Right forelimb (tissue), 1 donor: ENCODE measurements at regions not wholly inside any gene's neighbourhood (a gene's known extent, or its start where the extent isn't known, plus 50 kb on each side); places are given as distances from the start of the nearest gene placed in this dataset.
"Not testable (repeated sequence)": the region's sequence is repeated elsewhere in the genome, so short reads cannot be mapped to it uniquely, and the experiment has no call there.

Experiments
- DNase-seq: peaks from one replicate; pipeline ENCODE4 v3.0.0-alpha.2; 2018

DNA sequence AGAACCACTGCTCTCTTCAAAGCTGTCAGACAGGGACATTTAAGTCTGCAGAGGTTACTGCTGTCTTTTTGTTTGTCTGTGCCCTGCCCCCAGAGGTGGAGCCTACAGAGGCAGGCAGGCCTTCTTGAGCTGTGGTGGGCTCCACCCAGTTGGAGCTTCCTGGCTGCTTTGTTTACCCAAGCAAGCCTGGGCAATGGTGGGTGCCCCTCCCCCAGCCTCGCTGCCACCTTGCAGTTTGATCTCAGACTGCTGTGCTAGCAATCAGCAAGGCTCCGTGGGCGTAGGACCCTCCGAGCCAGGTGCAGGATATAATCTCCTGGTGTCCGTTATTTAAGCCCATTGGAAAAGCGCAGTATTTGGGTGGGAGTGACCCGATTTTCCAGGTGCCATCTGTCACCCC lies 179.5 kb upstream of the PROX1 start:
- not testable (repeated sequence) for DNase-seq

DNA sequence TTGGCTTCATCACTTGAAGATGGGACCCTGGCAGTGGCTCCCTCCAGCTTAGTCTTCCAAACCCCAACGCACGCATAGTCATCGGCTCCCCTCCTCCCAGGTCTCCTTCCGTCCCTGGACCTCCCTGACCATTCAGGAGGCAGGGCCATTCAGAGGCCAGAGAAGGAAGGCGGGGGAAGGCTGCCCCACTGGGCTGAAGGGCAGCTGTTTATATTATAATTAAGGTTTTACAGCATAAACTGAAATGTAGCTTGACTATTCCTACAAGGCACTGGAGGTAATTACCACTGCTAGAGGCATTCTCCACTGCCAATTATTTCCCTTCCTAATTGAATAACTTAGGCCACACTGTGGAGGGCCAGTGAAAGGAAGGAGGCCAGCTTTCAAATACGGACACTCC lies 170.6 kb upstream of the PROX1 start:
- no peak for DNase-seq

DNA sequence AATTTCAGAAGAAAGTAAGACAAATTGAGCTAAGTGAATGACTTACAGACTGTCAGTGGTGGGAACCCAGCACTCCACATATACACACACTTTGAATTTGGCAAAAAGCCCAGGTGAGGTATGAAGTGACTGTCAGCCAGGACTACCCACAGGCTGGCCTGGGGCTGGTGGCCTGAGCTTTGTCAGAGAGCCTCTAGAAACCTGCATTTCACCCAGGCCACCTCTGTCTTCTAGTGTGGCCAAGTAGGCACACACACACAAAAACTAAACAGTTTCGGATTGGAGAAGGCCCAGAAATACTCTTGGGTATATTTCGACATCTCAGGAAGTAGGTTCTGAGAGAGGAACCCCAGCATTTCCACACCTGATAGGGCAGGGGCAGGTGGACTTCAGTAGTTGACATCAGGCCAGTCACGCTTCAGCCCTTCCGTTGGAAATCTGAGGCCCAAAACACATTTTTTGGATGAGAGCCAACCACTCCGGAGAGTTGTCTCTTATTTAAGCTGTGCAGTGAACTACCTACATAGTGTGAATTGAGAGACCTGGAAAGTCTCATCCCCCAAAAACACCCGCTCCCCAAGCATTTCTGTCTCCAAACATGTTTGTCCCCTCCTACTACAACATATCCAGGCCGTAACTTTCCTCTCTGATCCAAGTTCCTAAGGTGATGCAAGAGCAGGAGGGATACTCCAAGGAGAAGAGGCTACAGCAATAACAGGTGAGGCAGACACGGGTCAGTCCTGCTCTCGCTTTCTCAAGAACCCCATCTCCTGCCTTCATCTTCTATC lies 167.2 kb upstream of the PROX1 start:
- DNase-seq: no peak

DNA sequence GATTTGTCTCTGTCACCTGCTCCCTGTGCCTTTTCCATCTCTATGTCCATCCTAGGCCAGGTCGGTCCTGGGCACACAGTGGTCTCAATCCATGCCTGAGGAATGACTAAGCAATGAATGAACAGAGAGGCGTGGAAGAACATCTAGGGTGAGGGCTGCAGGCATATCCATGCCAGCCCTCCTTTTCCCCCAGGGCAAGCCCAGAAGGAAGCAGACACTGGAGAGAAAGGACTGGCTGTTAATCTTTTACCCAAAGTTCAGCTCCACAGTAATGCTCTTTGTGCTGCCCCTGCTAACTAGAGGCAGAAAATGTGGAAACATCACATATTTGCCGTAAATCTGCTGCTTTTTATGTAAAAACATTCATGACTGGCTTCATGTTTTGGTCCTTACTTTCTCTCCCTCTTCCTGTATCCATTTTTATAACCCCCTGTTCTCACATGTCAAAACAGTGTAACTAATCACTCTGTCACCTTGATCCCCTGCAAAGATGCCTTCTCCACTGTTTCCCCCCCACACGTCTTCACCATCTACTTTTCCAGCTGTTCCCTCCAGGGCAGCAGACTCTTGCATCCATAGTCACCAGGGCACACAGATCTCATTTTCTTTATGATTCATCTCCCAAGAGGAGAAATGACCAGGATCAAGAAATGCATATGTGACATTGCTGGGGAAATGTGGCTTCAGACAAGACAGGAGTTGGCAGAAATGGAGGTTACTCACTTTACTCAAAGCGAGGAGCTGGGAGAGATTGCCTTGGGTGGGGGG lies 166.4 kb upstream of the PROX1 start:
- DNase-seq: no peak

DNA sequence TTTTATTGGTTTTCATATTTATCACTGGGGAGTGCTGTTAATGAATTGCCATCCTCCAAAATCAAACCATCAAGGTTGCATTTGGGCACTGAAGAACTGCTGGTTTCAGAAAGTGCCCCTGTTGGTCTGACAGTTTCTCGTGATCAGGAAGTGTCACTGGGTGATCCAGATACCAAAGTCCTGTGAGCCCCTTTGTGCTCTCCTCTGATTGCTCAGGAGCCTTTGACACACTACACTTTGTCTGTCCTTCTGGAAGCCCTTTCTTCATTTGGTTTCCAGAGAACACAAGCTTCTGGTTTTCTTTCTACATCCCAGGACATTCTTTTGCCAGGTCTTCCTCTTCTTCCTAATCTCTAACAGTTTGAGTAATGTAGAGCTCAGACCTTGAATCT lies 165.8 kb upstream of the PROX1 start:
- DNase-seq: no peak

DNA sequence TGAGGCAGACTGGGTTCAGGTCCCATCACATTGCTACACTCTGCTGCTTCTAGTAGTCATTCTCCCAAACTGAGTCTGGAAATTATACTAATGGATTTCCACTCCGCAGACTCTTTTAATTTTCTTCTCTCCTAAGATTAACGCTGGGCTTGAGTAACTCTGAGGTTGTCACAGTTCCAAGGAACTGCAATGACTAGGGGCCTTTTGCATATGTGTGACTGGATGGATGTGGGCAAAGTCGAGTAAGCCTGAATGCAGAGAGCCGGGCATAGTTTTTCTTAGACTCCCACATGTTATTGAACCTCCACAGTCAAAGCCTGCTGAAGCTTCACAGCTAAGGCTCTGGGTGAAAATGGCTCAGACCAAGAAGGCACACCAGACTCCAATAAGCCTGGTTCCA lies 160.9 kb upstream of the PROX1 start:
- DNase-seq: no peak

DNA sequence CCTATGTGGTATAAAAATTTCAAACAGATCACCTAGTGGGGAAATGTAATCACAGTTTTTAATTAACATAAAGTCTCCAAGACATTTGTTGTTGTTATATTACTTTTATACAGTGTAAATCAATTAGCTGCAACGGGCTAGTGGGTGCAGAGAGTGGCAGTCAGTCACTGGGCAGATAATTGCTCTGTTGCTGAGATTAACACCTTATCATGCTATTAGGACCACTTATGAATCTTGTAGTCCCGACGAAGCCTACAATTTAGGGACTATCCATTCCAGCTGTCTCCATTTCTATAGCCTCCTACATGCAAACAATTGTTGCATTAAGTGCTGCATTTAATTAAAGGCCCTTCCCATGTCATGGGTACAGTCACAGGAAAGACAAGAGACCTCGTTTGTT lies 158.9 kb upstream of the PROX1 start:
- no peak for DNase-seq

DNA sequence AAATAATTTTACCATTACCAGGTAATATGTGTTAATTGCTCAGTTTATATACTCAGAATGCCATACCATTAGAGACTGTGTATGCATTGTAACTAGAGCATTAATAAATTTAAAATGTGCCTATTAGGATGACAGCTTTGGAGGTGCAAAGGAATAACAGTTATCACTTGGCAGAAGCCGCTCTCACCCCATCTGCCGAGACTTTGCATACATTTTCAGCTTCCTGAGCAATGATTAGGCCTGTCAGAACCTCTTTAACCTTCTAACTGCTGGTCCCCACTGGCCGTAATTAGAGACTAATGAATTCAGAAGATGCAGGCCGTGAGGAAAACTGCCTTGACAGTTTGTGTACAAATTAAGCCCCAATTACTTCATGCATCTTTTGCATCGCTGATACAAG lies 158.0 kb upstream of the PROX1 start:
- DNase-seq: no peak

DNA sequence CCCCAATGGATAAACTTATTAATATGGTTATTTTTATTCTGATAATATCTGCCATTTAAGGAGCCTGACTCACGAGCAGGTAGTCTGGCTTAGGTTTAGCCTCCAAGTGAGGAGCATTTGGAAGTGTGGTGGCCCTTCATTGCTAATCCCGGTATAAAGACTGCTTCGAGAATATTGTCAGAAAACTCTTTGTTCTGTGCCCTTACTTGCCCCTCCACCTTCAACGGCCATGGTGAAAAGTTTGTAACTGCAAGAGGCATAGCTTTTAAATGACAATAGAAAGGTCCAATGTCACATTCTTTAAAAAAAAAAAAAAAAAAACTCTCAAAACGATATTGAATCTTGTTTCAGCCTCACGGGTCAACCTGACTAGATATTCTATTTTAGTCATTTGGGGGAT lies 157.4 kb upstream of the PROX1 start:
- no peak for DNase-seq

DNA sequence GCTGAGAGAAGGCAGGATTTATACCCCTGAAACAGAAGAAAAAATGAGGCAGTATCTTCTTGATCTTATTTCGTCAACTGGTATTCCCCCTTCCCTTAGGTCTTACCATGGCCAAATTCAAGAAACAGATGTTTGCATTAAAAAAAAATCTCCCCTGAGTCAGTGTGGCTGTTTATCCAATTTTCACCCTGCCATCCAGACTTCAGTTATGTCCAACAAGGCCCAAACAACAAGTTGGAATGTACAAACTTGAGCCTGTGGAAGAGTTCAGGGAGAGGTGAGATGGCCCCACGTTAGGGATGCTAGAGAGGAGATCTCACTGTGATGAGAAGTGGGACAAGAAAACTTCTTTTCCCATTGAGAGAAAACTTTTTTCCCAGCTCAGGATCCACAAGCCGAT lies 147.2 kb upstream of the PROX1 start:
- no peak for DNase-seq

DNA sequence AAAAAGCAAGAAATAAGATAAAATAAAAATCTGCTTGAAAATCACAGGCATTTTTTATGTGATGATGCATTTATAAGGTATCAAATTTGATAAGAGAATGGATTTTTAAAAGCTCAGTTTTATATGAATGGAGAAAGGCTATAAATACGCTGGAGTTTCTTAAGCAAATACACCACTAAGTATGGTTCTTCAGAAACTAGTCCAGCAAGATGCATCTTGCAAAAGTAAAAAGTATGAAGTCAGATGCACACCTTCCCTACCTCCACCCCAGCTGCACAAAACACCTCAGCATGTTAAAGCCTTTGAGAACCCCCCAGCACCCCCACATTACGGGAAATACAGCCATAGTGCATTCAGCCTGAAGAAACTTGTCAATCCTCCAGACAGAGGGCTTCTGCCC lies 143.1 kb upstream of the PROX1 start:
- DNase-seq: no peak

DNA sequence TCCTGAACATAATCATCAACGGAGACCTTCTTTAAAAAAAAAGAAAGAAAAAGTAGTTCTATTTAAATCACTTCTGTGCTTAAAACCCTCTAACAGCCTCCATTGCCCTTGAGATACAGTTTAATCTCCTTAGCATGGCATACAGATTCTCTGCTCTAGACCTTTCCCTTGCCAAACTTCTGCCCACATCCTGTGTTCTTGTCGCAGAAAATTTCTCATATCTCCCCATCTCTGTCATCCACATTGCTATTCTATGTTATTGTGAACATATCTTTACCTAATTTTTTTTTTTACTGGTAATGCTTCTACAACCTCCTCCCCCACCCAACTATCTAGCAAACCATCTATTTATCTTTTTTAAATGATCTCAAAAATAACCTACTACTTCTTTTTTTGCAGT lies 135.7 kb upstream of the PROX1 start:
- no peak for DNase-seq

DNA sequence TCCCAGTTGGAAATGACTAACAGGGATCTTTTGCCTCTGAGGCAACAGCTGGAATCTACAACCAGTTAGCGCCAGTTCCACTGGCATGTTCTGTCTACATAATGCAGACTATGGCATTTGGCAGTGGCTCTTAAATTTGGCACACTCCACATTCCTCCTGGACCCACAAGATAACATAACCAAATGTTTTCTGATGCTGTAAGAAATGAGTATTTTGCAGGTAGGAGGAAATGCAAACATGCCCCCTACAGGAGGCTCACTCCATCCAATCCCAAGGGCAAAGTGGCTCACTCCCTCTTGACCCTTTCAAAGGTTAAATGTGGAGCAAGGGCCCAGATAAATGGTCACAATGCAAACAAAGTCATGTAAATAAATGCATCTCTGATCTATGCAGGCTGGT lies 129.2 kb upstream of the PROX1 start:
- DNase-seq: no peak

DNA sequence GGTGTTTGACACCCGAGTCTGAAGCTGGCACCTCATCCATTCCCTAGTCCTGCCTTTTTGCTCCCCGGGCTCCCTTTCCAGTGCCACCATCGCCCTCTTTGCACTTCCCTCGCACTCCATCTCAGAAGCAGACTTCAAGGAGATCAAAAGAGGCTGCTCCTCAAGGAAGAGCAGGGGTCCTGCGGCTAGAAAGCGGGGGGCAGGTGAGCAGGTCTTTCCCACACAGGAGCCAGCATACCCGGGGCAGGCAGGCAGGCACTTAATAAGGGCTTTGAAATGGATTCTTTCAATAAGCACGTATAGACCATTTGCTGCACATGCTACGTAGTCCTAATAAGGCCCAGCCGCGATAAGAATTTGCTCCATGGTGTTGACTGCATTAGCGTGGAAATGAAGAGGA lies 125.9 kb upstream of the PROX1 start:
- DNase-seq: no peak

DNA sequence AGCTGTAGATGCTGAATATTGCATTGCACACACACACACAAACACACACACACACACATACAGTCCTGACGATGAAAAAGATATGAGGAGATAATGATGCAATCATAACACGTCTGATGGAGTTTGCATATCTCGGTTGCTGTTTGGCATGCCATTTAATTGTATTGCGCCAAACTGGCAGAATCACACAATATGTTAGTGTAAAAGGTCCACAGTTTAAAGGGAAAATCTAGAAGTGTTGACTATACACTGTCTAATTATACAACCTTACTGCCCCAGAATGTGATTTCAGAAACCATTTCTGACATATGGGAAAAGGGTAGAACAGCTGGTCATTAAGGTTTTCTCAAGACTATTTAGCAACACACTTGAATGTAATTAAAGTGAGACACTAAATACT lies 123.7 kb upstream of the PROX1 start:
- DNase-seq: no peak

DNA sequence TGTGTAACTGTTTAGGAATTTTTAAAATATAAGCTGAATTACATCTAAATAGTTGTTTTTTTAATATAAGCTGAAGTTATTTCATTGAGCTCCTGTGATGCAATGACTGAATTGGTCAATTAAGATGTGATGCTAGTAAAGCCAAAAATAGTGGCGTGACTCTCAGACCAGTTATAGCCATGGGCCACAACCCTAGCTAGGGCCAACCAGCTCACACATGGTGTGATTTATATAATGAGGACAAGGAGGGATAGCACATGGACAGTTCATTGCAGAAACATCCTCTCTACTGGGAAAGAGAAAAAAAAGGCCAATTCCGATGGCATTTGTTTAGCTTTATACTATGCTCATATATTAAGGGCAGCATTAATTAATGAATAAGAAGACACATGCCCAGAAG lies 119.3 kb upstream of the PROX1 start:
- DNase-seq: no peak

DNA sequence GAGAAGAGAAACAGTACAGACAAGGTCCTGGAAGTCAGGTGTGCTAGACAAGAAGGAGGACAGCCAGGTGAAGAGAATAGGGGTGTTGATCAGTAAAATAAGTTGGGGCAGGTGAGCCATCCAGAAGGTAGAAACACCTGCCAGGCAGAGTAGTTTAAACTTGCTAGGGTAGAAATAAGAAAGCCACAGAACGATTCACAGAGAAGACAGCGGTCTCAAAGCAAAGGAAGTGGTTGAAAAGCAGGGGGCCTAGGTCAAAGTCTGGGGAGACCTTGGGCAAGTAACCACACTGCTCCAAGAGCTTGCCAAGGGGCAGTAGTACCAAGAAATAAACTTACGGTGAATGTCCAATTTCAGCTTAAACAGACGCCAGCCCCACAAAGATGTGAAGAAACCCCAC lies 116.6 kb upstream of the PROX1 start:
- no peak for DNase-seq

DNA sequence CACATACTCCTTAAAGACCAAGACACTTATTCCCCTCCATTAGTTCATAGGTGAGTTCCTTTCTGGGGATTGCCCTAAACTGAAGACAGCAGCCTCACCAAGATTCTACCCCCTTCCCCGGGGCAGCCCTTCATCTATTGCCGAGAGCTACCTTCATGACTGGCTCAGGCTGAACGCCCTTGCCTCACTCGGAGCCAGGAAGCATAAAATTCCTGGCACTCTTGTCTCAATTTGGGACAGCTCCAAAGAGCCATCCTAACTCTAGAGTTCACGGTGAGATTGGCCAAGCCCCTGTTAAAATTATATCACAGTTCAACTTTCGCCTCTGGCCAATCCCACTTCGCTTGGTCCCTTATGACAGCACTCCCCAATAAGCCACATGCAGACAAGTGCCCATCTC lies 113.0 kb upstream of the PROX1 start:
- DNase-seq: no peak

DNA sequence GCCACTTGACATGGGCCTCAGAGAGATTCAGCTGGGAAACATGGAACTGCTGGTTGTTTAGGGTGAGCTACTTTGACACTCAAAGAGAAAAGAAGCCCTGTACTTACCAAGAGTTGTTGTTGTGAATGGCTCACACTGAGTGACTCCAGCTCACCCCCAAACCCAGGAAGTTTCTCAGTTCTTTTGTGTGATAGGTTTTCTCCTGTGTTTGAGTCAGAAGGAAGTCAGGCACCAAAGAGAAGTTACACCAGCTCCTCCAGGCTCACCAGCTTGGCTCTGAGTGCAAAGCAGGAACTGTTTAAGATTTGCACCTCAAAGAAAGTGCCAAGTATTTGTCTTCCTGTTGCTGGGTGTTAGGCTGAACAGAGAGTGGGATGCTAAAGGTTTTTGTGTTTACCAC lies 111.2 kb upstream of the PROX1 start:
- DNase-seq: no peak

DNA sequence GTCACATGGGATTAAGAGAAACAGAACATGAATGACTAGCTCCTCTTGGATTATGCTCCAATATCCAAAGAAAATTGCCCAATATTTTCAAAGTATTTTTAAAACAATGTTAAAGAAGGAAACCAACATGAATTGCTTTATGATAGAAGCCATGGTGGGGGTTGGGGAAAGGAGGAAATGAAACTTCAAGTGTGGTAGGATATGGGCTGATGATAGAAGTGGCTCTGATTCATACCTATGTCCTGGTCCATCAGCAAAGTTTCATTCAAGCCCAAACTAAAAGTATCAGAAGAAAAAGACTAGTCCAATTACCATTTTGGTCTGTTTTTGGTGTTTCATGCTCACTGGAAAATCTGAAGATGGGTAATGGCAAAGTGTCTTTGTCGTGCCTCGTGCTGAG lies 104.2 kb upstream of the PROX1 start:
- no peak for DNase-seq

DNA sequence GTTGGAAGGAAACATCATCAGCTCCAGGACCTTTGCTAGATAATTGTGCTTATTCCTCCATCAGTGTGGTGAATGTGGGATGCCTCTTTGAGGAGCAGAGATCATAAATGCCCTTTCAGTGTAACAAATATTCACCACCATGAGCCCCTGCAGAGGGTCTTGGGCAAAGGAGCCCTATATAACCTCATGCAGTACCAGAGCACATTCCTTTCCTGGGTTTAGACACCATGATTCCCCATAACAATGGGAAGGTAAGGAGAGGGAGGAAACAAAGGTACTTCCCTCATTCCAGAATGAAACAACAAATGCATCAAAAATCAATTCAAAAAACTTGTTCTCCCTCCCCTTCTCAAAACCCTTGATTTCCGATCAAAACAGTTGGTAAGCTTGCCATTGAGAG lies 103.4 kb upstream of the PROX1 start:
- no peak for DNase-seq

DNA sequence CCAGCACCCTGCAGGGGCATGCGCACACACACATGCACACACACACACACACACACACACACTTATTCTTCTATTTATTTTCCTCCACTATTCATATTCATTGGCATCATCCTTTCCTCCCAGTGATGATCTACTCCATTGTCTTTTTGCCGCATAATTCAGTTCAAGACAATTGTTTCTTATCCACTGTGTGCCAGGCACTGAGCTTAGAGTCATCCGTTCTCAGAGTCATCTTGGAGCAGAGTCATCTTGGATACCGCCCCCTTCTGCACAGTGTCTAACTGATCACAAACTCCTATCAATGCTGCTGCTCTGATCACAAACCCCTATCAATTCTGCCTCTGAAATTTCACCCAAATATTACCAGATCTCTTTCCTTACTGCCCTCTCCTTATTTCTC lies 102.8 kb upstream of the PROX1 start:
- no peak for DNase-seq

DNA sequence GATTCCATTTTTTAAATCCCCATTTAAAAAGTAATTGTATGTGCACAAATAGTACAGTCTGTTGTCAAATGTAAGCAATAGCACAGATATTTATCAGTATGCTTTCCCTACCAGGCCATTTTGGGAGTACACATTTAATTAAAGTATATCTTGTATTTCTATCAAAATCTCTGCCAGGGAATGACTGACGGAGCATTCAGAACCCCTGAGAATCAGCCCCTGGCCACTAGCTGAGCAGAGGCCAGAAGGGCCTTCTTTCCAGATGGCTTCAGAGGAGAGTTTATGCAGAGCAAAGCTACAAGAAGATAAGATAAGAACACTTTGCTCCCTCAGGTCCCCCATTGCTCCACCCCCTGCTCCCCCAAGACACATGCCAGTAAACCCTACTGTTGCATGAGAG lies 99.9 kb upstream of the PROX1 start:
- DNase-seq: no peak

DNA sequence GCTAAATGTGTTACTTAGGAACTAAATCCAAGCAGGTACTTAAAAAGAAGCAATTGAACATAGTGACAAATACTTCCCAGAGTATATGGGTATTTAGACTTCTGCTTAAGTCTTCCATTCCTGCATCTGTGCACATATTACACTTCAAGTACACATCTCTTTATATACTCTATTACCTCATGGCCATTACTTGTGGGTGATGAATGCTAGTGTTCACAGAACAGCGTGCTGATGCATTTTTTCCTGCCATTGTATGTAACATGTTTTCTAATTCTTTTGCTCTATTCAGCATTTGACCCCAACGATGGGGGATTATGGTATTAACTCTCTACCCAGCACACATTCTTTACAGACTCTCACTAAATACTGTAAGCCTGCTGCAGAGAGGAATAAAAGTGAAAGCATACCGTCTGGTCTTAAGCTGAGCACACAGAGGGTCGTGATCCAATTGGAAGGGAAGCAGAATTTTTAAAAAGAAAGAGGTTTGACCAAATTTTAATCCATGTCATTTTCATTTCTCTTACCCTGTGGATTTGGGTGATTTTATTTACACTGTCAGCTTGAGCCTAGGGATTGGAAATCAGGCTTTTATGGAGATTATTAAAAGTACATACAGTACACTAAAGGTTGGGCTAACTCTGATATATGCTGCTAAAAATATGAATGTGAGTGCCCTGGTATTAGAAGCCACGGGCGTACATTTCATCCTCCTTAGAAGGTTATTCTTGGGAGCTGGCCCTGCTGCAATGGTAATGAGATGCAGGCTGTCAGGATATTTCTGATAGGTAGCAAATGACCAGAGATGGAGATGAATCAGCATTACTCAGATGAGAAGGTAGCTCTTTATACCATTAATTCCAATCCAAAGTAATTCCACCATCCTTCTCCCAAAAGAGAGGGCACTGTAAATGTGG lies 95.5 kb upstream of the PROX1 start:
- no peak for DNase-seq
